ENCODE measurements at regions not wholly inside any gene's neighbourhood (a gene's known extent, or its start where the extent isn't known, plus 50 kb on each side); places are given as distances from the start of the nearest gene placed in this dataset.

DNA sequence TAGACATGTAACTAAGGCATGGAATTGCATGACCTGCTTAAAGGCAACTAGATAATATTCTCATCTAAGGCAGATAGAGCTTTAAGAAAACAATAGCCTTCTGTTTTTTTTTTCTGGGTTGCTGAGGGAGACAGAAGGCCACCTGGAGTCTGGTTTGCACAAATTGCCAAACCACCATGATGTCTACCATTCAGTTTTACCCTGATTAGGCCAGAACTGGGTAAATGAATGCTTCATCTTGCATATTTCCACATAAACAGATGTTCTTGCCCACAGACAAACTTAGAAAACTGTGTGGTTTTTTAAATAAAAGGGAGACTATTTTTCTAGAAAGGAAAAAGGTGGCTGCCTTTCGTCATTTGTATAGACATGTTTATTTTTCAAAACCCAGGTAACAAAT is 278.7 kb upstream of the PRICKLE1 start (continued):
- TF ChIP-seq, protein P1, sequence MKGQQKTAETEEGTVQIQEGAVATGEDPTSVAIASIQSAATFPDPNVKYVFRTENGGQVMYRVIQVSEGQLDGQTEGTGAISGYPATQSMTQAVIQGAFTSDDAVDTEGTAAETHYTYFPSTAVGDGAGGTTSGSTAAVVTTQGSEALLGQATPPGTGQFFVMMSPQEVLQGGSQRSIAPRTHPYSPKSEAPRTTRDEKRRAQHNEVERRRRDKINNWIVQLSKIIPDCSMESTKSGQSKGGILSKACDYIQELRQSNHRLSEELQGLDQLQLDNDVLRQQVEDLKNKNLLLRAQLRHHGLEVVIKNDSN (IDR thresholded peaks at IDR 0.05; ENCODE audit: borderline replicate concordance, extremely low read length, insufficient read depth, low read depth, low read length) = no peak
- TF ChIP-seq EP300 (IDR thresholded peaks at IDR 0.05; ENCODE audit: borderline replicate concordance in 1 of 2, control insufficient read depth in 1 of 2, low read depth in 2 of 2, low read length in 2 of 2) (no peak), SUPT20H (IDR thresholded peaks at IDR 0.05; ENCODE audit: borderline replicate concordance, control insufficient read depth, low read depth, low read length) (no peak), SIX5 (IDR thresholded peaks at IDR 0.05; ENCODE audit: low read depth, low read length, severe bottlenecking) (no peak), JUNB (IDR thresholded peaks at IDR 0.05) (no peak), CEBPZ (IDR thresholded peaks at IDR 0.05; ENCODE audit: low read depth, low read length) (no peak), CHD4 (IDR thresholded peaks at IDR 0.05) (no peak)
- TF ChIP-seq, protein P2, sequence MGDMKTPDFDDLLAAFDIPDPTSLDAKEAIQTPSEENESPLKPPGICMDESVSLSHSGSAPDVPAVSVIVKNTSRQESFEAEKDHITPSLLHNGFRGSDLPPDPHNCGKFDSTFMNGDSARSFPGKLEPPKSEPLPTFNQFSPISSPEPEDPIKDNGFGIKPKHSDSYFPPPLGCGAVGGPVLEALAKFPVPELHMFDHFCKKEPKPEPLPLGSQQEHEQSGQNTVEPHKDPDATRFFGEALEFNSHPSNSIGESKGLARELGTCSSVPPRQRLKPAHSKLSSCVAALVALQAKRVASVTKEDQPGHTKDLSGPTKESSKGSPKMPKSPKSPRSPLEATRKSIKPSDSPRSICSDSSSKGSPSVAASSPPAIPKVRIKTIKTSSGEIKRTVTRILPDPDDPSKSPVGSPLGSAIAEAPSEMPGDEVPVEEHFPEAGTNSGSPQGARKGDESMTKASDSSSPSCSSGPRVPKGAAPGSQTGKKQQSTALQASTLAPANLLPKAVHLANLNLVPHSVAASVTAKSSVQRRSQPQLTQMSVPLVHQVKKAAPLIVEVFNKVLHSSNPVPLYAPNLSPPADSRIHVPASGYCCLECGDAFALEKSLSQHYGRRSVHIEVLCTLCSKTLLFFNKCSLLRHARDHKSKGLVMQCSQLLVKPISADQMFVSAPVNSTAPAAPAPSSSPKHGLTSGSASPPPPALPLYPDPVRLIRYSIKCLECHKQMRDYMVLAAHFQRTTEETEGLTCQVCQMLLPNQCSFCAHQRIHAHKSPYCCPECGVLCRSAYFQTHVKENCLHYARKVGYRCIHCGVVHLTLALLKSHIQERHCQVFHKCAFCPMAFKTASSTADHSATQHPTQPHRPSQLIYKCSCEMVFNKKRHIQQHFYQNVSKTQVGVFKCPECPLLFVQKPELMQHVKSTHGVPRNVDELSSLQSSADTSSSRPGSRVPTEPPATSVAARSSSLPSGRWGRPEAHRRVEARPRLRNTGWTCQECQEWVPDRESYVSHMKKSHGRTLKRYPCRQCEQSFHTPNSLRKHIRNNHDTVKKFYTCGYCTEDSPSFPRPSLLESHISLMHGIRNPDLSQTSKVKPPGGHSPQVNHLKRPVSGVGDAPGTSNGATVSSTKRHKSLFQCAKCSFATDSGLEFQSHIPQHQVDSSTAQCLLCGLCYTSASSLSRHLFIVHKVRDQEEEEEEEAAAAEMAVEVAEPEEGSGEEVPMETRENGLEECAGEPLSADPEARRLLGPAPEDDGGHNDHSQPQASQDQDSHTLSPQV (IDR thresholded peaks at IDR 0.05) = no peak

Measured in GM12878 (cell line).